ENCODE measurements at regions not wholly inside any gene's neighbourhood (a gene's known extent, or its start where the extent isn't known, plus 50 kb on each side); places are given as distances from the start of the nearest gene placed in this dataset.
"Not testable (repeated sequence)": the region's sequence is repeated elsewhere in the genome, so short reads cannot be mapped to it uniquely, and the experiment has no call there.

GRCh38 chr10:23493711-23494110 is 54.8 kb downstream of the OTUD1 start:
- ChIA-PET CTCF (no interaction called here), POLR2A (no interaction called here)
- no peaks in the 10 kb centered on the region for H3K4me1 ChIP-seq (ENCODE audit: control insufficient read depth in 2 of 2, insufficient read depth in 2 of 2, low read length in 2 of 2)
- DNase-seq (no peak), ATAC-seq (no peak)
- no peaks in the 10 kb centered on the region for H3K36me3 ChIP-seq (ENCODE audit: control insufficient read depth in 2 of 3, insufficient read depth in 3 of 3, low read length in 3 of 3)
- H3K4me3 Mint-ChIP-seq: no peak overlapping the region
- no peak overlapping the region for H3K27ac Mint-ChIP-seq
- H3K27me3 ChIP-seq (ENCODE audit: control insufficient read depth in 2 of 2, insufficient read depth in 2 of 2, low read length in 2 of 2): no peaks in the 10 kb centered on the region
- H3K4me1 Mint-ChIP-seq: peaks cover 0 to 2% (median 0%) of the 10 kb centered on the region in 7 donors
- peaks cover 0 to 4% (median 0%) of the 10 kb centered on the region in 5 donors for H3K36me3 Mint-ChIP-seq
- H3K4me3 ChIP-seq (ENCODE audit: low read length): no peak overlapping the region
- intact Hi-C loops (cut with micrococcal nuclease): no loop called here
- H3K27ac ChIP-seq (ENCODE audit: low read depth, low read length): no peak overlapping the region
- H3K27me3 Mint-ChIP-seq: peaks cover 0 to 15% (median 0%) of the 10 kb centered on the region in 5 donors
- H3K9me3 Mint-ChIP-seq: peaks cover 0 to 3% (median 0%) of the 10 kb centered on the region in 11 donors
- H3K9me3 ChIP-seq (ENCODE audit: control insufficient read depth in 2 of 3, low read length in 3 of 3): no peaks in the 10 kb centered on the region

- no peaks in the 10 kb centered on the region for H3K4me1 ChIP-seq (ENCODE audit: control insufficient read depth in 2 of 2, insufficient read depth in 2 of 2, low read length in 2 of 2)
- POLR2A ChIA-PET: no interaction called here
- DNase-seq: no peak
- H3K27ac ChIP-seq (ENCODE audit: low read depth, low read length): no peak overlapping the region
- Mint-ChIP-seq H3K4me3 (no peak overlapping the region), H3K9me3 (no peaks in the 10 kb centered on the region), H3K27ac (no peak overlapping the region), H3K36me3 (peaks cover 0 to 4% (median 0%) of the 10 kb centered on the region in 5 donors), H3K27me3 (peaks cover 0 to 10% (median 0%) of the 10 kb centered on the region in 5 donors), H3K4me1 (peaks cover 0 to 2% (median 0%) of the 10 kb centered on the region in 7 donors)
- no peak overlapping the region for H3K4me3 ChIP-seq (ENCODE audit: low read length)
- H3K36me3 ChIP-seq (ENCODE audit: control insufficient read depth in 2 of 3, insufficient read depth in 3 of 3, low read length in 3 of 3): no peaks in the 10 kb centered on the region
- ATAC-seq: no peak
- no peaks in the 10 kb centered on the region for H3K27me3 ChIP-seq (ENCODE audit: control insufficient read depth in 2 of 2, insufficient read depth in 2 of 2, low read length in 2 of 2)
- no peaks in the 10 kb centered on the region for H3K9me3 ChIP-seq (ENCODE audit: control insufficient read depth in 2 of 3, low read length in 3 of 3)
- intact Hi-C loops (cut with micrococcal nuclease): no loop called here
- CTCF ChIA-PET: no interaction called here
Observed at GRCh38 chr10:23496727-23497126, 57.9 kb downstream of the OTUD1 start.

DNA sequence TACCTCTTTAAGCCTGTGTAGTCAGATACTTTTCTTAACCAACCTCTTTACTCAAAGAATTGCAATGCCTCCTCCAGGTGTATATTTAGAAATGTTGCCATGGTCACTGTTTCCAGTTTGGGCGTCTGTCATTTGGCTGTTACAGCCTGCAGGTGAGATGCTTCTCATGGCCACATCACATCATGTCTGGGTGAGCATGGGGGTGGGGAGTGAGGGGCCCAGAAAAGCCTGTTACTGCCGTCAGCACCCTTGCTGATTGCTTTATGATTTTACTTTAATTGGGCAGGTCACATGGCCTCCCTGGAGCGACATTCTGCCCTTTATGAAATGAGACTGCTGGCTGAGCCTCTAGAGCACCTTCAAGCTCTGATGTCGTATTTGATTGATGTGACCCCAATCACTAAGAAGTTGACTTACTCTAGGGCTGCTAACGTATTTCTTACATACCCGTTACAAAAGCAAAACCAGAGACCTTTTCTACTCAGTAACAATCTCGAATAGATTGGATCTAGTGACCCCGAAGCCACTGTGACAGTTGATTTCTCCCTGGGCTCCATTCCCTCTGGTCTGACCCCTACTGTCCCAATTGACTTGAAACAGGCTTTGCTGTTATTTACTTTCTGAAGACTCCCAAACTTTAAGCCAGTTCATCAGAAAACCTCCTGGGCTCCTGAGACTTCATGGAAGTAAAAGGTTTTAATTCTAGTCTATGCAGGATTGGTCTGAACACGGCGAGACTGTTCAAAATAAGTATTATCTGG is 60.7 kb downstream of the OTUD1 start:
- Mint-ChIP-seq H3K4me3 (no peak overlapping the region), H3K27me3 (peaks cover 0 to 9% (median 0%) of the 10 kb centered on the region in 5 donors), H3K27ac (peak overlapping the region in 1 of 9 donors; percentile 4), H3K4me1 (no peaks in the 10 kb centered on the region), H3K9me3 (no peaks in the 10 kb centered on the region), H3K36me3 (no peaks in the 10 kb centered on the region)
- intact Hi-C loops (cut with micrococcal nuclease): loop anchor here in 1 of 2 donors (1.0 kb wide), 1 partner anchor 184 kb away; no protein-coding TSS in a partner anchor
- ChIA-PET CTCF (no interaction called here), POLR2A (no interaction called here)
- Histone ChIP-seq H3K4me1 (ENCODE audit: control insufficient read depth in 2 of 2, insufficient read depth in 2 of 2, low read length in 2 of 2) (no peaks in the 10 kb centered on the region), H3K4me3 (ENCODE audit: low read length) (no peak overlapping the region), H3K27me3 (ENCODE audit: control insufficient read depth in 2 of 2, insufficient read depth in 2 of 2, low read length in 2 of 2) (no peaks in the 10 kb centered on the region), H3K9me3 (ENCODE audit: control insufficient read depth in 2 of 3, low read length in 3 of 3) (no peaks in the 10 kb centered on the region), H3K27ac (ENCODE audit: low read depth, low read length) (no peak overlapping the region), H3K36me3 (ENCODE audit: control insufficient read depth in 2 of 3, insufficient read depth in 3 of 3, low read length in 3 of 3) (no peaks in the 10 kb centered on the region)
- no peak for ATAC-seq
- no peak for DNase-seq

- ATAC-seq (no peak), DNase-seq (no peak)
- Mint-ChIP-seq H3K4me1 (no peaks in the 10 kb centered on the region), H3K36me3 (peaks cover 0 to 5% (median 0%) of the 10 kb centered on the region in 5 donors), H3K9me3 (peaks cover 0 to 13% (median 4%) of the 10 kb centered on the region in 11 donors), H3K27me3 (peaks cover 0 to 10% (median 0%) of the 10 kb centered on the region in 5 donors), H3K27ac (no peak overlapping the region), H3K4me3 (no peak overlapping the region)
- ChIA-PET POLR2A (no interaction called here), CTCF (no interaction called here)
- H3K9me3 ChIP-seq (ENCODE audit: control insufficient read depth in 2 of 3, low read length in 3 of 3): no peaks in the 10 kb centered on the region
- no peak overlapping the region for H3K4me3 ChIP-seq (ENCODE audit: low read length)
- no peaks in the 10 kb centered on the region for H3K4me1 ChIP-seq (ENCODE audit: control insufficient read depth in 2 of 2, insufficient read depth in 2 of 2, low read length in 2 of 2)
- no peaks in the 10 kb centered on the region for H3K36me3 ChIP-seq (ENCODE audit: control insufficient read depth in 2 of 3, insufficient read depth in 3 of 3, low read length in 3 of 3)
- H3K27me3 ChIP-seq (ENCODE audit: control insufficient read depth in 2 of 2, insufficient read depth in 2 of 2, low read length in 2 of 2): no peaks in the 10 kb centered on the region
- intact Hi-C loops (cut with micrococcal nuclease): no loop called here
- no peak overlapping the region for H3K27ac ChIP-seq (ENCODE audit: low read depth, low read length)
Observed at GRCh38 chr10:23505797-23506465, 67.1 kb downstream of the OTUD1 start.

- peaks cover 0 to 17% (median 0%) of the 10 kb centered on the region in 7 donors for H3K4me1 Mint-ChIP-seq
- peaks cover 0 to 14% (median 3%) of the 10 kb centered on the region in 11 donors for H3K9me3 Mint-ChIP-seq
- H3K36me3 Mint-ChIP-seq: peaks cover 0 to 5% (median 0%) of the 10 kb centered on the region in 5 donors
- DNase-seq: no peak
- ATAC-seq: peak; percentile 75
- Histone ChIP-seq H3K27me3 (ENCODE audit: control insufficient read depth in 2 of 2, insufficient read depth in 2 of 2, low read length in 2 of 2) (no peaks in the 10 kb centered on the region), H3K4me1 (ENCODE audit: control insufficient read depth in 2 of 2, insufficient read depth in 2 of 2, low read length in 2 of 2) (no peaks in the 10 kb centered on the region), H3K27ac (ENCODE audit: low read depth, low read length) (no peak overlapping the region), H3K4me3 (ENCODE audit: low read length) (no peak overlapping the region), H3K9me3 (ENCODE audit: control insufficient read depth in 2 of 3, low read length in 3 of 3) (no peaks in the 10 kb centered on the region), H3K36me3 (ENCODE audit: control insufficient read depth in 2 of 3, insufficient read depth in 3 of 3, low read length in 3 of 3) (no peaks in the 10 kb centered on the region)
- peaks cover 0 to 18% (median 15%) of the 10 kb centered on the region in 5 donors for H3K27me3 Mint-ChIP-seq
- peak overlapping the region in 1 of 9 donors; percentile 41 for H3K27ac Mint-ChIP-seq
- H3K4me3 Mint-ChIP-seq: no peak overlapping the region
- POLR2A ChIA-PET: no interaction called here
- intact Hi-C loops (cut with micrococcal nuclease): loop anchor here in 1 of 2 donors (10.0 kb wide), 1 partner anchor 142 kb away; no protein-coding TSS in a partner anchor
- CTCF ChIA-PET: interaction anchor here (0.6 kb wide), 2 partner anchors 15 to 203 kb away, joined by 4 to 5 read pairs; no protein-coding TSS in a partner anchor
Observed at GRCh38 chr10:23512355-23513058, 73.6 kb downstream of the OTUD1 start.

DNA sequence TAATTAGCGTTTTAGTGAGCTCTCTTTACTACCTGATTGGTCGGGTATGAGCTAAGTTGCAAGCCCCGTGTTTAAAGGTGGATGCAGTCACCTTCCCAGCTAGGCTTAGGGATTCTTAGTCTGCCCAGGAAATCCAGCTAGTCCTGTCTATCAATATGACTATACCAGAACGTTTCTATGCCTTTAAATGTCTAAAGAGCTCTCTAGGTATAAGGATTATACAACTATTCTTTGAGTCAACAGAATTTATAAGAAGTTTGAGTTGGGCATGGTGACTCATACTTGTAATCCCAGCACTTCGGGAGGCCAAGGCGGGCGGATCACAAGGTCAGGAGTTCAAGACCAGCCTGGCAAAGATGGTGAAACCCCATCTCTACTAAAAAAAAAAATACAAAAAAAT is 74.7 kb downstream of the OTUD1 start:
- H3K27ac Mint-ChIP-seq; H3K27me3 ChIP-seq (ENCODE audit: control insufficient read depth in 2 of 2, insufficient read depth in 2 of 2, low read length in 2 of 2); H3K36me3 ChIP-seq (ENCODE audit: control insufficient read depth in 2 of 3, insufficient read depth in 3 of 3, low read length in 3 of 3); H3K4me3 Mint-ChIP-seq; ATAC-seq; DNase-seq; POLR2A ChIA-PET; H3K36me3 Mint-ChIP-seq; H3K4me1 ChIP-seq (ENCODE audit: control insufficient read depth in 2 of 2, insufficient read depth in 2 of 2, low read length in 2 of 2); H3K4me3 ChIP-seq (ENCODE audit: low read length); H3K27ac ChIP-seq (ENCODE audit: low read depth, low read length); H3K9me3 ChIP-seq (ENCODE audit: control insufficient read depth in 2 of 3, low read length in 3 of 3): not testable (repeated sequence)
- peaks cover 0 to 17% (median 0%) of the 10 kb centered on the region in 7 donors for H3K4me1 Mint-ChIP-seq
- intact Hi-C loops (cut with micrococcal nuclease): loop anchor here in 1 of 2 donors (10.0 kb wide), 1 partner anchor 141 kb away; no protein-coding TSS in a partner anchor
- H3K27me3 Mint-ChIP-seq: peaks cover 0 to 19% (median 15%) of the 10 kb centered on the region in 5 donors
- CTCF ChIA-PET: interaction anchor here (0.6 kb wide), 1 partner anchor 16 kb away, joined by 5 read pairs; no protein-coding TSS in a partner anchor
- H3K9me3 Mint-ChIP-seq: peaks cover 0 to 14% (median 3%) of the 10 kb centered on the region in 11 donors
